GM12873 (cell line): ENCODE measurements at regions not wholly inside any gene's neighbourhood (a gene's known extent, or its start where the extent isn't known, plus 50 kb on each side); places are given as distances from the start of the nearest gene placed in this dataset.

Experiments
- CTCF ChIP-seq: IDR thresholded peaks from 2 replicates; pipeline ENCODE4 v1.5.1; 2012; ENCODE audit warnings: low read depth, mild to moderate bottlenecking, moderate library complexity, low read length, control low read depth; ENCODE audit not compliant: insufficient read depth; ENCODE audit errors: missing control alignments

GRCh38 chr1:208951026-208951525, 632.4 kb upstream of the CAMK1G start:
- TF ChIP-seq CTCF: no peak

- TF ChIP-seq CTCF: no peak
Observed at GRCh38 chr1:208951908-208952307, 631.6 kb upstream of the CAMK1G start.

- no peak for TF ChIP-seq CTCF
Observed at GRCh38 chr1:208962867-208963266, 620.6 kb upstream of the CAMK1G start.

GRCh38 chr1:208965351-208965750, 618.2 kb upstream of the CAMK1G start:
- no peak for TF ChIP-seq CTCF

GRCh38 chr1:208967334-208967733, 616.2 kb upstream of the CAMK1G start:
- TF ChIP-seq CTCF: no peak

- no peak for TF ChIP-seq CTCF
Observed at GRCh38 chr1:208974717-208975116, 608.8 kb upstream of the CAMK1G start.

- TF ChIP-seq CTCF: no peak
Observed at GRCh38 chr1:208975456-208975855, 608.1 kb upstream of the CAMK1G start.

- no peak for TF ChIP-seq CTCF
Observed at GRCh38 chr1:208977012-208977411, 606.5 kb upstream of the CAMK1G start.
